Adrenal gland (tissue), 5 donors: ENCODE measurements at regions not wholly inside any gene's neighbourhood (a gene's known extent, or its start where the extent isn't known, plus 50 kb on each side); places are given as distances from the start of the nearest gene placed in this dataset.

Source experiments
- POLR2A ChIP-seq, 2 donors: fragments of 450-650 bp; IDR thresholded peaks; one replicate each; pipeline ENCODE4 v1.6.1; 2017; ENCODE audit warnings: antibody characterized with exemption in 2 of 2, mild to moderate bottlenecking in 2 of 2, moderate library complexity in 1 of 2
- TF ChIP-seq, protein P1 (sequence below), 6 experiments: fragments of 450-650 bp in 4 of 6; fragments of 200-600 bp in 2 of 6; sonication (generic) in 1 of 6; IDR thresholded peaks; 1 replicate in 5 of 6; 2 replicates in 1 of 6; pipeline versions ENCODE4 v1.5.1 to v1.8.0; 2016 to 2021; ENCODE audit warnings: antibody characterized with exemption in 6 of 6, mild to moderate bottlenecking in 2 of 6, moderate library complexity in 1 of 6
- donor health status: DM: no; HTN: no; CAD: no.

DNA sequence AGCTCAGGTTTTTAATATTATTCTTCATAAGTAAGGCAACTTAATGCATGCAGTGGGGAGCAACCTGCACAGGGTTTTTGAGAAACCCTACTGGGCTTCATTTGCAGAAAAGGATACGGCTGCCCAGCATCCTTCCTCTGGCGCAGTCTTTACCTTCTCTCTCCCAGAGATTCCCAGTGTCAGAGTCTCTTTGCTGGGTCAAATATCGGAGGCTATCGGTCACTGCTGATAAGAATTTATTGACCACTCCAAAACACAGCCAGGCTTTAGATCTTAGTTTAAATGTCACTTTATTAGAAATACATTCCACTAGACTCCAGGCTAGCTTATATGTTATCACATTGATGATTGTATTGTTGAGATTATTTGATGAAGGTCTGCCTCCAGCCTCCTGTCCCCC is 147.2 kb upstream of the CPSF6 start:
- TF ChIP-seq, protein P1, sequence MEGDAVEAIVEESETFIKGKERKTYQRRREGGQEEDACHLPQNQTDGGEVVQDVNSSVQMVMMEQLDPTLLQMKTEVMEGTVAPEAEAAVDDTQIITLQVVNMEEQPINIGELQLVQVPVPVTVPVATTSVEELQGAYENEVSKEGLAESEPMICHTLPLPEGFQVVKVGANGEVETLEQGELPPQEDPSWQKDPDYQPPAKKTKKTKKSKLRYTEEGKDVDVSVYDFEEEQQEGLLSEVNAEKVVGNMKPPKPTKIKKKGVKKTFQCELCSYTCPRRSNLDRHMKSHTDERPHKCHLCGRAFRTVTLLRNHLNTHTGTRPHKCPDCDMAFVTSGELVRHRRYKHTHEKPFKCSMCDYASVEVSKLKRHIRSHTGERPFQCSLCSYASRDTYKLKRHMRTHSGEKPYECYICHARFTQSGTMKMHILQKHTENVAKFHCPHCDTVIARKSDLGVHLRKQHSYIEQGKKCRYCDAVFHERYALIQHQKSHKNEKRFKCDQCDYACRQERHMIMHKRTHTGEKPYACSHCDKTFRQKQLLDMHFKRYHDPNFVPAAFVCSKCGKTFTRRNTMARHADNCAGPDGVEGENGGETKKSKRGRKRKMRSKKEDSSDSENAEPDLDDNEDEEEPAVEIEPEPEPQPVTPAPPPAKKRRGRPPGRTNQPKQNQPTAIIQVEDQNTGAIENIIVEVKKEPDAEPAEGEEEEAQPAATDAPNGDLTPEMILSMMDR (IDR thresholded peaks at IDR 0.05), result no peak
- no peak for TF ChIP-seq POLR2A (IDR thresholded peaks at IDR 0.05)
